GM19395 (cell line): ENCODE measurements at regions not wholly inside any gene's neighbourhood (a gene's known extent, or its start where the extent isn't known, plus 50 kb on each side); places are given as distances from the start of the nearest gene placed in this dataset.

Source experiments
- ATAC-seq: cut with Tn5 transposase; IDR thresholded peaks from one replicate; pipeline ENCODE4 v1.9.1; 2021; ENCODE audit warnings: mild to moderate bottlenecking, moderate library complexity; ENCODE audit not compliant: unreplicated experiment

GRCh38 chr1:80751204-80751603 lies 1049.5 kb upstream of the ADGRL2 start:
- ATAC-seq: no peak

- ATAC-seq: no peak
Measured at GRCh38 chr1:80731241-80731894, 1069.4 kb upstream of the ADGRL2 start.

DNA sequence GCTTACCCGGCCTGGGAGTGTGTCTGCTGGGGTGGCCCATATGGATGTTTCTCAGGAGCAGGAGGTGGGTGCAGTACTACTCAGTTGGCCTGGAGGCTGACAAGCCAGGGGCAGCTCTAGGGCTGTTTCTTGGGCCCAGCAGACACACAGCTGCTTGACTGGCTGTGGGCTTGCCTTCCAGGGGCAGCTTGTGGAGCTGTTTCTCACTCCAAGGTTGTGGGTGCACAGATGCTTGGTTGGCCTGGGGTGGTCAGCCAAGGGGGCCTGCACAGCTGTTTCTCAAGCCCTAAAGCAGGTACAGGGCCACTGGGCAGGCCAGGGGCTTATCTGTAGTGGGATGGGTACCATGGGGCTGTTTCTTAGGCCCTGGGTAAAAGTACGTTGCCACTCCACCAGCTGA lies 1078.1 kb upstream of the ADGRL2 start:
- ATAC-seq: no peak

GRCh38 chr1:80706526-80706925 lies 1094.2 kb upstream of the ADGRL2 start:
- ATAC-seq: no peak

DNA sequence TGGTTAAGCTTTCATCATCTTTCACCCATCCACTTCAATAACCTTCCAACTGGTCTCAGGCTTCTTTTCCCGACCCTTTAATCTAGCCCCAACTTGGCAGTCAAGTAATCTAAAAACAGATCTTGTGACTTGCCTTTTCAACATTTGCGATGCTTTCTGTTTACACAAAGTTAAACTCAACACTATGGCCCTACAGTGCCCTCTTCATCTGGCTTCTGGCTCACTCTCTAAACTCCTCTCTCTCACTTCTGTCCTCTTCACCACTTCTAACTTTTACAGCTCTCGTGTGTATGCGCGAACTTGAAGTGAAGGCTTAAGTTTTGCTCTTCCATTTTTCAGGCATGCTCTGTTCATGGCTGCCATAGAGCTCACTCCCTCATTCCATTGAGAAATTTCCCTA lies 1122.3 kb upstream of the ADGRL2 start:
- no peak for ATAC-seq

DNA sequence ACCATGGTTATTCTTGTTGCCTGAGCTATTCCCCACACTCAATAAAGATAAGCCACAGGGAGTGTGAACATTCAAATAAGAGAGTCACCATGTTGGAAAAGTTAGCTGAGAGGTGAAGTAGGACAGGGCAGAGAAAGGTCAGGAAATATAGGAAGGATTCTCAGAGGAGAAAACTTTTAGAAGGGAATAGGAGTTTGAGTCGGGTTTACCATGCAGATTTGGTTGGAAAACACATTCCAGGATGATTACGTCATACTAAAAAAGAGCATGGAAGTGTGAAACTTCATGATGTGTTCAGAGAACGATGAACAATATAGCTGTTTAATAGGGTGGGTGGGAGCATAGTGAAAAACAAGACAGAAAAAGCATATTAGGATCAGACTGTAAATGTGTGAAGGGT lies 1125.3 kb upstream of the ADGRL2 start:
- no peak for ATAC-seq

DNA sequence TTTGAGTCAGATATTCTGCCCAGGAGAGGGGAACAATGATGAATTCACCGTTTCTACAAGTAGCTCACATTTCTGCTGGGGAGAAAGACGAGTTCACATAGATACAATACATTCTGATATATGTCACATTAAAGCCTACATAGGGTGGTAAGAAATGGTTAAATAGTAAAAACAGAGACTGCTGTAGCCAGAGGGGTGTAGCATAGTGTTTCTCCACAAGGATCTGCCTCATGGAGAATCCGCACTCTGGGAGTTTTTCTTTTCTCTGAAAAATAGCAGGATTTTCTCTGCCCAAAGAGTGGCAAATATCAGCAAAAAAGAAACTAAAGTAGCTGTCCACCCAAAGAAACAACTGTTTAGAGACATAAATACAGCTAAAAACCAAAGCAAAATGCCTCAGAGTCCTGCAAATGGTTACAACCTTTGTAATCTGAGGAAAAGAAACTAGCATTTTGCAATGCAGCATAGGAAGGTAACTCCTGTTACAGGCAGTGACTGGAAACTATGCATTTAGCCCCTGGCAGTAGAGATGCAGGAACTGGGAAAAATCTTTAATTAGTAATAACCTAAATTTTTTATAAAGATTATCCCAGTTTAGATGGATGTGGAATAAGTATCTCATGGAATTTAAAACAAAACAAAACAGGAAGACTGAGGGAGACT lies 1126.7 kb upstream of the ADGRL2 start:
- ATAC-seq: no peak

DNA sequence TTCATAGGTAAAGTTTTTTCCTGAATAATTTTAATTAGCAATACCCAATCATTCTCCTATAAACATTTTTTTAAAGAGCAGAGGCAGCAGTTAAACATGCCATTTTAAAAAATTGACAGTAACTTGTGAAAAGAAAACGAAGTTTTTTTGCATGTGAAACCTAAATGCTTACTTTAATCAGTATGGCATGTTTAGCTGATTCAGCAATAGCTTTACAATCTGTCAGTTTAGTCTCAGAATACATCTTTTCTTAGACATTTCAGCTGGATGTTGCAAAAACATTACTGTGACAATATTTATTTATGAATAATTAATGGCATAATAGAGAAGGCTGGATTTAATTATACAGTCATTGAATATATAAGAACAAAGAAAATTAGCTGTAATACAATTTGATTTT lies 1132.4 kb upstream of the ADGRL2 start:
- ATAC-seq: no peak

GRCh38 chr1:80666073-80666472 lies 1134.7 kb upstream of the ADGRL2 start:
- ATAC-seq: no peak

DNA sequence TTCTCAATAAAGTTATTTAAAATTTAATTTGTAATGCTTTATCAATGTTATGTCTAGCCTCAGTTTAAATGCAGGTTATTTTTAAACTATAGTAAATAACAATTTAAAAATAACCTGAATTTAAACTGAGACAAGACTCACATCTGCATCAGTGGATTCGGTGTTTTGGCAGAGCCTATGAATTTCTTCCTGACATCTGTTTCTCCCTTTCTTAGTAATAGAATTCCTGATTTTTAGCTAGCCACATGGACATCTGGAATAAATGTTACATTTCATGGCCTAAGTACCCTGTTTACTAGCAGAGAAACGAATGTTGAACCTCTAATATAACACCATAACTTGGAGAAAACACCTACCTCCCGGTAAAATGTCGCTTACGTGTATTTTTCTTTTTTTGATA lies 1141.6 kb upstream of the ADGRL2 start:
- no peak for ATAC-seq

DNA sequence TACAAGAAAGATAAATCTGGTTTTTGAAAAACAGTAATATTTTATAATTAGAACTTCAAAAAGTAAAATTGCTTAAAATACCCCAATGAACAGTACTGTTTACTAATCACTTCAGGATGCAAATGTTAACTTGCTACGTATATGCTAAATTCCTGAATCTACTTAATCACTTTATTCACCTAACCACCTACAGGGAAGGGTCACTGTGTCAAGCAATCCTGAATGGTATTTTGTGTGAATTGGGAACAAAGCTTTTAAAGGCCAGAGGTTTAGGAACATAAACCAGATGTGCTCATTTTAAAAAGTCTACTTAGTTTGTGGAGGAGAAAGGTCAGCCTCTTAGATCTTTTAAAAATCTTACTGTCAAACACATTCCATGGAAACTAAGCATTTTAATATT lies 1143.0 kb upstream of the ADGRL2 start:
- no peak for ATAC-seq

DNA sequence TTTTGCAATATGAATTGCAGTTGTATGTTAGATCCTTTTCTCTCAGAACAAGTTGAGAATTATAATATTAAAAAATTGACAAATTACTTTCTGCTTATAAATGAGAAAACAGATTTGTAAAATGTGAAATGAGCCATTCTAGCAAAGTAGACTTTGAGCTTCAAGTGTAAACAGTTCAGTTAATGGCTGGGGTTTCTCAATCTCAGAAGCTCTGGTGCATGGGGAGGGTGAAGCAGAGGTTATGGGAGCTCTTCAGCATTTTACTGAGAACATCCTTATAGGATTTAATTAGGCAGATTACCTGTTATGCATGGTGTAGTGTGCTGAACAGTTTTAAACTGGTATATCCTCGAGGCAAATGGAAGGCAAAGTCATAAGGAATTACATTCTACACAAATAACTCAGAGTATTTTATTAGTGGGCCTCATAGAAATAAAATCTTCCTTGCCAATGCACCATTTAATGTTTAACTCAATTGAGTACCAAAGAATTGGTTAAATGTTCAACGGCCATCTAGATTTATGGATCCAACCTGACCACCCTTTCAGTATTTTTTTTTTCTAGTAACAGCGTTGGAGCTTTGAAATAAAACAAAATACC lies 1143.6 kb upstream of the ADGRL2 start:
- no peak for ATAC-seq

DNA sequence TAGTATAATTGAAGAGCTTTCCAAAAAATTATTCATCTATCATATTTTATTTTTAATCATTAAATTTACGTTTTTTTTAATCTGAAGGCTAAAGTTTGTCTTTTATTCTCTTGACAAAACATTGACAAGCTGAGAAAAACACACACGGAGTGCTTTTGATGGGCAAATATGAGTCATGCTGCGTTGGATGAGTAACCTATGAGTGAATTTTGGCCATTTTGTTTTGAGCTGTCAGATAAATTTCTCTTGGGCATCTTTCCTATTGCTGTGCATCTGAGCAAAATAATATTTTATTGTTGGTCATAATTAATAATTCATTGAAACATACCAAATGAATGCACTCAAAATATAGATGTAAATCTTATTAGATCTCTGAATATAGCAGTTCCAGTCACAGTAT lies 1144.1 kb upstream of the ADGRL2 start:
- no peak for ATAC-seq

DNA sequence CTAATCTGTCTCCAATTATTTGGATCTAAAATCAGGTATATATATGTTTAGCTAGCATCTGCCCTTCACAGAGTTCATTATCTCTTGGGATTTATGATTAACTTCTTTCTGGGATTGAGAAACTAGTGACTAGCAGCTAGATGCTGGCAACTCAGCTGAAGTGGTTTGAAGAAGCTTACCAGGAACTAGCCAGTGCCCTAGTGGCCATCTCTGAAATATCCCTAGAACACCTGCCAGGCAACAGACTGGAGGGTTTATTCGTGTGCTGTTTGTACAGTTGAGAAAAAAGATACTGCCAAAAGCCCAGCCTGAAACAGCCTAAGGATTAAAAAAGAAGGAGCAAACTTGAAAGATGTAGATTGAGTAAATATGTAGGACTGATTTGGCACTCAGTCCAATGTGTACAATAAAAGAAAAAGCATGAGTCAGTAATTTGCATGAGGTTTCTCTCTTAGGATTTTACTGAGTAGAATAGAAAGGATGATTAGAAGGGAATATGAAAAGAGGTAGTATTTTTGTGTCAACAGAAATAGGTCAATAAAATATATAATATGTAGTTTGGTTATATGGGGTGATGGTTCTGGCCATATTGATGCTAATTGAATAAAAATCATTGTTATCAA lies 1144.6 kb upstream of the ADGRL2 start:
- ATAC-seq: peak; percentile 82

- no peak for ATAC-seq
Measured at GRCh38 chr1:80646053-80646452, 1154.7 kb upstream of the ADGRL2 start.

DNA sequence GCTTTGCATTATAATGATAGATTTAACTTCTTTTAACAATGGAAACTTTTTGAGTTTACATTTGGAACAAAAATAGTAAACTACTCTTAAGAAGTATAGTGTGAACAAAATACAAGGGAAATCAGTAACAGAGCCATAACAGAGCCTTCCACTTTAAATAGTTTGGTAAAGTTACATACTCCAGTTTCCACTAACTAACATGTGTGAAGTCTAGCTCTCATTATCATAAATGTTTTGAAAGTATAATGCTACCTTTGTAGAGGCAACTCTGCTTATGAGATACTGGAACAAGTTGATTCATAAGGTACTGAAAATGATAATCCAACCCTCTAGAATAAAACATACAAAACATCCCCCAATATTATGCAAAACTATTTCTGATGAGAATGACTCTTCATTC lies 1155.1 kb upstream of the ADGRL2 start:
- ATAC-seq: no peak

- peak; percentile 51 for ATAC-seq
Measured at GRCh38 chr1:80640978-80641377, 1159.8 kb upstream of the ADGRL2 start.

DNA sequence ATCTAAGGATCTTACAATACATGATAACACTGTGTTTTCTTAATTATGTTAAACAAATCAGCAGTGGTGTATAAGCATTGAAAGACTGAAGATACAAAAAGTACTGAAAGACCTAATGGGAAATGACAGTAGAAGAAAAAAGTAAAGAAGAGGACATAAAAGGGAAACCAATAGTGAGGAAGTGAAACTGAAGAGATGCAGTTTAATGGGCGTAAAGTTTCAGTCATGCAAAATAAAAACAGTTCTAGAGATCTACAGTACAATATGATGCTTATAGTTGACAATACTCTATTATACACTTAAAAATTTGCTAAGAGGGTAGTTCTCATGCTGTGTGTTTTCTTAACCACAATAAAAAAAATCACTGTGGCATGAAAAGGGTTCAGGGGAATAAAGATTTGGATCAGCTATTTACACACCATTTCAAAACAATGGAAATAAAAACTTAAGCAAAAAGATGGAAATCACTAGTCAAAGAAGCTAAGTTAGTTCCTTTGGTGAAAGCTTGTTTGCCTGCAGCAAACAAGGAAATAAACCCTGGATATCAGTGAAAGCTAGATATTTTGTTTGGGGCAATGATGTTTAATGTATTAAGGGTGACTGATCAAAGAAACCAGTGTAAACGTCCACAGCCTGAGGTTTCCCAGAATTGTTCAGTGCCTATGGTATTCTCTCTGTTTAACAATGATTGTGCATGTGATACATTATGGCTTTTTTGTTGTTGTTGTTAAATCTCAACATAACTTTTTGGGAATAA lies 1160.8 kb upstream of the ADGRL2 start:
- peak; percentile 96 for ATAC-seq

- no peak for ATAC-seq
Measured at GRCh38 chr1:80633947-80634706, 1166.6 kb upstream of the ADGRL2 start.

DNA sequence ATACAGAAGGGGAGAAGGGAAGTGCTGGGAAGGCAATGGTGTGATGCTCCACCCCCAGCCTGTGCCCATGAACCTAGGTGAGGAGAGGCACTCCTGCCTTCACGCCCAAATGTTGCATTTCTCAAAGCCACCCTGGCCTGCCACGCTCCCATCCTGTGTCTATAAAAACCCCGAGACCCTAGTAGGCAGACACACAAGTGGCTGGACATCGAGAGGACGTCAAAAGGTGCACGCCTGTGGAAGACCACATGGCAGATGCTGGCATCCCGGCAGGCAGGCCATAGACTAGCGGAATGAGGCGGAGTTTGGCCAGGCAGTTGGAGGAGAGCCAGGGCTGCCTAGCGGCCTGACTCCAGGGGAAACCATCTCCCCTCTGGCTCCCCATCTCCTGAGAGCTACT lies 1168.5 kb upstream of the ADGRL2 start:
- ATAC-seq: no peak
